Thymus (tissue), 11 donors: ENCODE measurements at regions not wholly inside any gene's neighbourhood (a gene's known extent, or its start where the extent isn't known, plus 50 kb on each side); places are given as distances from the start of the nearest gene placed in this dataset.

ENCODE experiments used
- DNase-seq, 9 donors: peaks; one replicate each; pipeline ENCODE4 v3.0.0-alpha.2; 2013; ENCODE audit warnings: low spot score in 9 of 9, low read depth in 6 of 9, missing footprints in 1 of 9
- H3K27ac ChIP-seq, 2 donors: one replicate each; pipeline ENCODE4 v1.5.1; 2013; ENCODE audit warnings: control low read depth in 1 of 2, low read depth in 1 of 2, low read length in 1 of 2, mild to moderate bottlenecking in 1 of 2, moderate library complexity in 1 of 2
- H3K27me3 ChIP-seq, 2 donors: one replicate each; pipeline ENCODE4 v1.5.1; 2013; ENCODE audit warnings: low read length in 1 of 2; ENCODE audit not compliant: control insufficient read depth in 2 of 2, insufficient read depth in 1 of 2
- H3K36me3 ChIP-seq, 2 donors: one replicate each; pipeline ENCODE4 v1.5.1; 2013; ENCODE audit warnings: low read length in 1 of 2, mild to moderate bottlenecking in 1 of 2, moderate library complexity in 1 of 2; ENCODE audit not compliant: control insufficient read depth in 2 of 2, insufficient read depth in 2 of 2
- H3K4me1 ChIP-seq, 2 donors: one replicate each; pipeline ENCODE4 v1.5.1; 2013; ENCODE audit warnings: low read length in 2 of 2; ENCODE audit not compliant: control insufficient read depth in 2 of 2, insufficient read depth in 2 of 2
- H3K4me3 ChIP-seq, 2 donors: one replicate each; pipeline ENCODE4 v1.5.1; 2013; ENCODE audit warnings: low read length in 2 of 2, control low read depth in 1 of 2, mild to moderate bottlenecking in 1 of 2
- H3K9me3 ChIP-seq, 2 donors: one replicate each; pipeline ENCODE4 v1.5.1; 2013; ENCODE audit warnings: low read length in 1 of 2, mild to moderate bottlenecking in 1 of 2; ENCODE audit not compliant: control insufficient read depth in 2 of 2, insufficient read depth in 1 of 2
- WGBS: extraction: QIAGEN DNeasy Blood & Tissue Kit; methylation state at CpG from one replicate; pipeline ENCODE4 v1.1.7; 2013; 5-methylcytosine and 5-hydroxymethylcytosine counted together
- donor health status: healthy.

DNA sequence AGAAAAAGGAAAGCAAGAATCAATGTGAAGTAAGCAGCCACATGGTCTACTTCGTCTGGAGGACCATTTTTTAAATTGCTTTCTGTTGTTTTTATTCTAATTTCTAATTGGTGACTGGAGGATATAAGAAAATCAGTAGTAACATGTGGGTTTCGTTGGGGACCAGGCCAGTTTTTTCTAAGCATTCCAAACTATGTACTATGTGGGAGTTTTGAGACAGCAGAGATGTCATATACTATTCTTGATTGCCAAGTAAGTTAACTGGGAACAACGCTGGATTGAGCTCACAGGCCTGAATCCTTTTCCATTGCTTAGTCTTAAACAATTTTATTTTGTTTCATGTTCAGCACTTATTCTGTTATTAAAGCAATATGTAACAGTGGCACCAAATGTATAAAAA, 225.7 kb downstream of the TMEM167A start:
- Histone ChIP-seq H3K9me3 (peaks cover 0 to 6% of the 10 kb centered on the region in 2 donors), H3K36me3 (no peaks in the 10 kb centered on the region), H3K4me1 (no peaks in the 10 kb centered on the region), H3K27ac (no peak overlapping the region), H3K4me3 (no peak overlapping the region), H3K27me3 (no peaks in the 10 kb centered on the region)
- WGBS = 97% methylated on average over 3 of the region's 3 CpGs
- no peak for DNase-seq

DNA sequence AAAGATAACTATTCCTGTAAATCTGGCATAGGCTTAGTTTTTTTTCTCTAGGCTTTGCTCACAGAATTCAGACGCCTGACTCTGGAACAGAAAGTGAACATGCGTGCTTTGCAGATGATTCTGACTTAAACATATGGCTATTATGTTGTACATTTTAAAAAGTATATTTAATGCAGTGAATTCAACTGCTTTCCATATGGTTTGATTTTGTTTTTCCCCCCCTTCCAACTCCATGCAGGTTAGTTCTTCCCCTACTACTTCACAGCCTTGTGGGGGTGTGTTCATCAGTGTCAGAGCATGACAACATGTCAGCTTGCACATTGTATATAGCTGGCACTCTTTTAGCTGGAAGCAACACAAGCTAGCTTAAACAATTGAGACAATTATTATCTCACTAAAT, 226.8 kb downstream of the TMEM167A start:
- Histone ChIP-seq H3K36me3 (no peaks in the 10 kb centered on the region), H3K27me3 (no peaks in the 10 kb centered on the region), H3K4me3 (no peak overlapping the region), H3K9me3 (peaks cover 0 to 6% of the 10 kb centered on the region in 2 donors), H3K4me1 (no peaks in the 10 kb centered on the region), H3K27ac (no peak overlapping the region)
- DNase-seq = no peak
- WGBS = 99% methylated on average over 2 of the region's 2 CpGs

DNA sequence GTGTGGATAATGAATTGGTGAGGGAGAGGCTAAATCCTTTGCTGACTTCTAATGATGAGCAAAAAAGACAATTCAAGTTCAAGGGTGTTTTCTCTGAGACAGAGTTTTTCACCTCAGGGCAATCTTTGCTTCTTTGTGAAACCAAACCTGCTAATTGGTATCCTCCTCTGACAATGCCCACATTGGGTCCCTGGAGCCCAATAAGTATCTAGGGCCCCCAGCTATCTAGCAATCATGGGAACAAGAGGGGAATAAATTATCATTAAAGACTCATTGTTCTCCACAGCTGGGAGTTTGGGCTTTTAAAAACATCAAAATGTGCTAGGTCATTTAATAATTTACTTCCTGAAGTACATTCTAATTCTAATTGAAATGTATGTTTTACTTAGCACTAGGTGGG, 227.3 kb downstream of the TMEM167A start:
- Histone ChIP-seq H3K4me3 (no peak overlapping the region), H3K27me3 (no peaks in the 10 kb centered on the region), H3K27ac (no peak overlapping the region), H3K9me3 (peaks cover 0 to 6% of the 10 kb centered on the region in 2 donors), H3K36me3 (no peaks in the 10 kb centered on the region), H3K4me1 (no peaks in the 10 kb centered on the region)
- DNase-seq = no peak

DNA sequence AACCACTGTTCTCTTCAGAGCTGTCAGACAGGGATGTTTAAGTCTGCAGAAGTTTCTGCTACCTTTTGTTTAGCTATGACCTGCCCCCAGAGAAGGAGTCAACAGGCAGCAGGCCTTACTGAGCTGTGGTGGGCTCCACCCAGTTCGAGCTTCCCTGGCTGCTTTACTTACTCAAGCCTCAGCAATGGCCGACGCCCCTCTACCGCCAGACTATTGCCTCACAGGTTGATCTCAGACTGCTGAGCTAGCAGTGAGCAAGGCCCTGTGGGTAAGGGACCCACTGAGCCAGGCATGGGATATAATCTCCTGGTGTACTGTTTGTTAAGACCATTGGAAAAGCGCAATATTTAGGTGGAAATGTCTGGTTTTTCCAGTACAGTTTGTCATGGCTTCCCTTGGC, 229.6 kb downstream of the TMEM167A start:
- peaks cover 0 to 6% of the 10 kb centered on the region in 2 donors for H3K9me3 ChIP-seq

DNA sequence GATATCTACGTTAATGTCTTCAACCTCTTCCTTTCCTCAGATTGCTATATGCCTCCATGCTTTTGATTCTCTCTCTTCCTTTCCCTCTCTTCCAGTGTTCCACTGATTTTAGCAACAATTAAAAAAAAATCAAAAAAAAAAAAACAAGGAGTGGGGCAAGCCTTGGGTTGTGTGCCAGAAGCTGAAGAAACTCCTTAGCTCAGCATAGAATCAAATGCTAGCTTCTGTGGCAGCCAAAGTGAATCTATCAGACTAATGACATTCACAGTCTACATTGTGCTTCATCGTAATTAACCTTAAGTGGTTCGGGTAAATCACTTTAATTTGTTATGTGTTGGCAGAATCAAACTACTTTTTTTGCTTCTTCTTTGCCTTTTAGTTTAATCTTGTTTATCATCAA, 237.3 kb downstream of the TMEM167A start:
- Histone ChIP-seq H3K4me3 (no peak overlapping the region), H3K36me3 (no peaks in the 10 kb centered on the region), H3K27me3 (no peaks in the 10 kb centered on the region), H3K4me1 (no peaks in the 10 kb centered on the region), H3K9me3 (peaks cover 4 to 7% of the 10 kb centered on the region in 2 donors), H3K27ac (no peak overlapping the region)
- no peak for DNase-seq
- 98% methylated on average over 3 of the region's 3 CpGs for WGBS

More for the DNA sequence above, 229.6 kb downstream of the TMEM167A start:
- H3K27me3 ChIP-seq = no peaks in the 10 kb centered on the region
- no peak for DNase-seq
- no peaks in the 10 kb centered on the region for H3K4me1 ChIP-seq
- H3K27ac ChIP-seq = no peak overlapping the region
- 97% methylated on average over 5 of the region's 5 CpGs for WGBS
- H3K36me3 ChIP-seq = no peaks in the 10 kb centered on the region
- no peak overlapping the region for H3K4me3 ChIP-seq

DNA sequence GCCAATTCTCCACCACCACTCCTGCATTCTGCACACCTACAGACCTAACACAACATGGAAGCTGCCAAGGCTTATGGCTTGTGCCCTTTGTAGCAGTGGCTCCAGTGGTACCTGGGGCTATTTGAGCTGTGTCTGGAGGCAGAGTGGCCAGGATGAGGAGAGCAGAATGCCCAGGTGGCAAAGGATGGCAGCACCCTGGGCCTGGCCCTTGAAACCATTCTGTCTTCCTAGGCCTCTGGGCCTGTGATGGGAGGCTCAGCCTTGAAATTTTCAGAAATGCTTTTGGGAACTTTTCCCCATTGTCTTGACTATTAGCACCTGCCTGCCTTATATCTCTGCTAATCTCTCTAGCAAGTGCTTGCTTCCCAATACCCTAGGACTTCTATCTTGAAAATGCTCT, 241.7 kb downstream of the TMEM167A start:
- no peak overlapping the region for H3K4me3 ChIP-seq
- no peaks in the 10 kb centered on the region for H3K4me1 ChIP-seq
- H3K27me3 ChIP-seq = no peaks in the 10 kb centered on the region
- DNase-seq = no peak
- H3K27ac ChIP-seq = no peak overlapping the region
- no peaks in the 10 kb centered on the region for H3K36me3 ChIP-seq
- H3K9me3 ChIP-seq = peaks cover 4 to 8% of the 10 kb centered on the region in 2 donors

DNA sequence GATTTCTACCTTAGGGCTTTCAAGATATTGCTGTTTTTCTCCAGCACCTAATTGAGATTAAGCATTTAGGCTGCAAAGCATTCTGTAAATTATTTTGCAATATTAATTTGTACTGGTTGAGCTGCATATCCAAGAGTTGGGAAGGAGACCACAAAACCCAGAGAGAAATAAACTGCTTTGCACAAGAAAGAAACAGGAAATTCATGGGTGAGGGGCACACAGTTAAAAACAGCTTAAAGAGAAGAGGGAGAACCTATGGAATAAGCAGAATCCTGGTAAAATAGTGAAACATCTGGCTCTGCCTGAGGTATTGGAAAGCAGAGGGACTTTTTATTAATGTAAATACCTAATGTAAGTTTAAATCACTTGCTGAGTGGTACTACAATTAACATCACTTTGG, 243.0 kb downstream of the TMEM167A start:
- Histone ChIP-seq H3K4me3 (no peak overlapping the region), H3K27me3 (no peaks in the 10 kb centered on the region), H3K36me3 (no peaks in the 10 kb centered on the region), H3K9me3 (peaks cover 4 to 8% of the 10 kb centered on the region in 2 donors), H3K27ac (no peak overlapping the region), H3K4me1 (no peaks in the 10 kb centered on the region)
- DNase-seq = no peak

DNA sequence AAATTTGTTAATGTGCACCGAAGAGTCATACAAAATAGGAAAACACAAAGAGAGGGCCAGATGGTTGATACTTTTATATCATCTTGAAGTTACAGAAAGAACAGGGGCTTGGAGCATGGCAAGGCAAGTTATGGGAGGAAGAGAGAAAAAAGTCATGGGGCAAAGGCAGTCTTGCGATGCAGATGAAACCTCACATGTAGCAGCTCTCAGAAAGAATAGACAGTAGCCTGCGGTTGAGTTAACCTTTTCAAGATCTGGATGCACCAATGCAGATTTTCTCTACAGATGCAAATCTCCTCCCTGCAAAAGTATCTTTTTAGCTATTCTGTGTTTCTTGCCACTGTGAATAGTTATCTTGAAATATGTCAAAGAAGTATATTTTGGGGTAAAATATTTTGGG, 243.9 kb downstream of the TMEM167A start:
- no peak overlapping the region for H3K27ac ChIP-seq
- DNase-seq = no peak
- peaks cover 4 to 8% of the 10 kb centered on the region in 2 donors for H3K9me3 ChIP-seq
- H3K4me1 ChIP-seq = no peaks in the 10 kb centered on the region
- H3K36me3 ChIP-seq = no peaks in the 10 kb centered on the region
- WGBS = 99% methylated on average over 3 of the region's 3 CpGs
- H3K4me3 ChIP-seq = no peak overlapping the region
- H3K27me3 ChIP-seq = no peaks in the 10 kb centered on the region

DNA sequence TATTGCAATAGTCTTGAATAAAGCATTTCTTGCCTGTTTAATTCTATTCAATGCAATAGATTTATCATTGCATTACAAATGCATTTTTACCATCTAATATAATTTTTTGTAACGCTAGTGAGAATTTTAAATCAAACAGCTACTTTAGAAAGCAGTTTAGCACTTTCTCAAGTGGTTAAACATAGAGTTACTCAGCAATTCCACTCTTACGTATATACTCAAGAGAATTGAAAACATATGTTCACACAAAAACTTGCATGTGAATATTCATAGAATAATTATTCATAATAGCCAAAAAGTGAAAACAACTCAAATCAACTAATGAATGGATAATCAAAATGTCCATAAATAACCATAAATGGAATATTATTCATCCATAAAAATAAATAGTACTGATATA, 244.7 kb downstream of the TMEM167A start:
- peaks cover 4 to 8% of the 10 kb centered on the region in 2 donors for H3K9me3 ChIP-seq
- WGBS = 84% methylated on average over 2 of the region's 2 CpGs

DNA sequence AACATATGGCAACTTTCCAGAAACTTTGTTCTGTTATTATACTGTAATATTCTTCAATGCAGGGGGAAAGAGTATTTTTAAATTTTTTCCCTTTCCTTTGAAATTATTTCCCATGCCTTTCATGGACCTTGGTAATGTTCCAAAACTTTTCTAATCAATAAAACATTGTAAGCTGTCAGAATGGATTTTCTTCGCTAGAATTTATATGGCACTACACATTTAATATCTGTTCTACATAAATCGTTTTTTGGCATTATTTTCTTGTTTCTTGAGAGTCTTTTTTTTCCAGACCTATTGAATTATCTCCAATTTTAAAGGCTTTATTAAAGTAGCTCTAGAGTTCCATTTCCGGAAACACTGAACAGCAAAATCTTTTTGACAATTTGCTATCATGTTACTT, 249.0 kb downstream of the TMEM167A start:
- Histone ChIP-seq H3K4me3 (no peak overlapping the region), H3K36me3 (no peaks in the 10 kb centered on the region), H3K4me1 (no peaks in the 10 kb centered on the region), H3K9me3 (no peaks in the 10 kb centered on the region), H3K27me3 (no peaks in the 10 kb centered on the region), H3K27ac (no peak overlapping the region)
- no peak for DNase-seq
- WGBS = 77% methylated on average over 3 of the region's 3 CpGs

More for the DNA sequence above, 244.7 kb downstream of the TMEM167A start:
- H3K27me3 ChIP-seq = no peaks in the 10 kb centered on the region
- H3K4me1 ChIP-seq = no peaks in the 10 kb centered on the region
- no peaks in the 10 kb centered on the region for H3K36me3 ChIP-seq
- DNase-seq = no peak
- no peak overlapping the region for H3K27ac ChIP-seq
- no peak overlapping the region for H3K4me3 ChIP-seq
